DOHH2 (cell line): ENCODE measurements at regions not wholly inside any gene's neighbourhood (a gene's known extent, or its start where the extent isn't known, plus 50 kb on each side); places are given as distances from the start of the nearest gene placed in this dataset.

Source experiments
- H3F3A ChIP-seq: fragments of 200-600 bp; sonication (generic), shearing (Covaris generic); 2 replicates; pipeline ENCODE4 v1.6.0; 2016; ENCODE audit warnings: antibody characterized with exemption, mild to moderate bottlenecking; ENCODE audit not compliant: control insufficient read depth, insufficient read depth
- H3K27ac ChIP-seq: fragments of 200-600 bp; sonication (generic); 2 replicates; pipeline ENCODE4 v1.5.1; 2014; ENCODE audit warnings: low read depth, mild to moderate bottlenecking, low read length, moderate library complexity
- H3K27me3 ChIP-seq: fragments of 200-600 bp; sonication (generic); 2 replicates; pipeline ENCODE4 v1.6.1; 2014; ENCODE audit warnings: mild to moderate bottlenecking, low read length, mixed read lengths; ENCODE audit not compliant: control insufficient read depth
- H3K36me3 ChIP-seq: fragments of 200-600 bp; sonication (generic); 2 replicates; pipeline ENCODE4 v1.6.1; 2014; ENCODE audit warnings: mild to moderate bottlenecking, low read length, moderate library complexity, mixed read lengths; ENCODE audit not compliant: control insufficient read depth
- H3K4me1 ChIP-seq: fragments of 200-600 bp; sonication (generic); 2 replicates; pipeline ENCODE4 v1.6.1; 2014; ENCODE audit warnings: mild to moderate bottlenecking, low read length, mixed read lengths; ENCODE audit not compliant: control insufficient read depth
- H3K4me2 ChIP-seq: fragments of 200-600 bp; sonication (generic); 2 replicates; pipeline ENCODE4 v1.6.0; 2014; ENCODE audit warnings: mild to moderate bottlenecking, low read length, moderate library complexity
- H3K4me3 ChIP-seq: fragments of 200-600 bp; sonication (generic); 2 replicates; pipeline ENCODE4 v1.5.1; 2014; ENCODE audit warnings: mild to moderate bottlenecking, low read length, mixed read lengths
- H3K79me2 ChIP-seq: fragments of 200-600 bp; sonication (generic); 2 replicates; pipeline ENCODE4 v1.6.1; 2014; ENCODE audit warnings: mild to moderate bottlenecking, low read length, mixed read lengths; ENCODE audit not compliant: control insufficient read depth
- H3K9me2 ChIP-seq: fragments of 200-600 bp; sonication (generic); replicated peaks from 2 replicates; pipeline ENCODE4 v1.6.1; 2014; ENCODE audit warnings: mild to moderate bottlenecking, low read length, mixed read lengths; ENCODE audit not compliant: control insufficient read depth
- H3K9me3 ChIP-seq: fragments of 200-600 bp; sonication (generic); 2 replicates; pipeline ENCODE4 v1.6.1; 2014; ENCODE audit warnings: antibody characterized with exemption, low read length, mixed read lengths; ENCODE audit not compliant: control insufficient read depth, insufficient read depth
- H4K20me1 ChIP-seq: fragments of 200-600 bp; sonication (generic); 2 replicates; pipeline ENCODE4 v1.6.0; 2014; ENCODE audit warnings: low read depth, mild to moderate bottlenecking, antibody characterized with exemption, low read length, moderate library complexity; ENCODE audit not compliant: control insufficient read depth, insufficient read depth
- CTCF ChIP-seq: fragments of 200-600 bp; sonication (generic); IDR thresholded peaks from one replicate; pipeline ENCODE4 v1.5.1; 2014; ENCODE audit warnings: antibody characterized with exemption, mild to moderate bottlenecking, low read depth, low read length; ENCODE audit not compliant: poor library complexity, severe bottlenecking
- EZH2phosphoT487 ChIP-seq: fragments of 200-600 bp; sonication (generic); IDR thresholded peaks from 2 replicates; pipeline ENCODE4 v1.6.1; 2017; ENCODE audit warnings: borderline replicate concordance, mild to moderate bottlenecking, antibody characterized with exemption, low read length, moderate library complexity, mixed read lengths

- no peaks in the 10 kb centered on the region for H3K27me3 ChIP-seq
- no peaks in the 10 kb centered on the region for H3K79me2 ChIP-seq
- H3K9me3 ChIP-seq, result no peaks in the 10 kb centered on the region
- no peaks in the 10 kb centered on the region for H4K20me1 ChIP-seq
- H3K9me2 ChIP-seq, result no peaks in the 10 kb centered on the region
- H3K4me3 ChIP-seq, result no peak overlapping the region
- H3K27ac ChIP-seq, result no peak overlapping the region
- H3K36me3 ChIP-seq, result no peaks in the 10 kb centered on the region
- H3F3A ChIP-seq, result no peaks in the 10 kb centered on the region
- H3K4me1 ChIP-seq, result no peaks in the 10 kb centered on the region
- TF ChIP-seq EZH2phosphoT487 (no peak), CTCF (no peak)
- no peak overlapping the region for H3K4me2 ChIP-seq
These were observed 180.0 kb upstream of the ASIC2 start for GRCh38 chr17:33473061-33473460.

GRCh38 chr17:33474789-33475188 lies 181.7 kb upstream of the ASIC2 start:
- Histone ChIP-seq H3K27me3 (no peaks in the 10 kb centered on the region), H3K36me3 (no peaks in the 10 kb centered on the region), H3K79me2 (no peaks in the 10 kb centered on the region), H3K4me3 (no peak overlapping the region), H3K27ac (no peak overlapping the region), H3K9me2 (no peaks in the 10 kb centered on the region), H3K4me2 (no peak overlapping the region), H3F3A (no peaks in the 10 kb centered on the region), H4K20me1 (no peaks in the 10 kb centered on the region), H3K4me1 (no peaks in the 10 kb centered on the region), H3K9me3 (no peaks in the 10 kb centered on the region)
- TF ChIP-seq CTCF, result no peak
- no peak for TF ChIP-seq EZH2phosphoT487

GRCh38 chr17:33475594-33475993 lies 182.5 kb upstream of the ASIC2 start:
- no peaks in the 10 kb centered on the region for H3K79me2 ChIP-seq
- H3K4me3 ChIP-seq, result no peak overlapping the region
- H3K4me2 ChIP-seq, result no peak overlapping the region
- no peaks in the 10 kb centered on the region for H3K36me3 ChIP-seq
- no peaks in the 10 kb centered on the region for H3K9me2 ChIP-seq
- H3F3A ChIP-seq, result no peaks in the 10 kb centered on the region
- H3K27me3 ChIP-seq, result no peaks in the 10 kb centered on the region
- no peak overlapping the region for H3K27ac ChIP-seq
- no peak for TF ChIP-seq CTCF
- no peak for TF ChIP-seq EZH2phosphoT487
- H3K4me1 ChIP-seq, result no peaks in the 10 kb centered on the region
- H3K9me3 ChIP-seq, result no peaks in the 10 kb centered on the region
- no peaks in the 10 kb centered on the region for H4K20me1 ChIP-seq

- Histone ChIP-seq H3K4me1 (no peaks in the 10 kb centered on the region), H3K4me3 (no peak overlapping the region), H4K20me1 (no peaks in the 10 kb centered on the region), H3F3A (no peaks in the 10 kb centered on the region), H3K9me3 (no peaks in the 10 kb centered on the region), H3K36me3 (no peaks in the 10 kb centered on the region), H3K9me2 (no peaks in the 10 kb centered on the region), H3K27ac (no peak overlapping the region), H3K27me3 (no peaks in the 10 kb centered on the region), H3K4me2 (no peak overlapping the region), H3K79me2 (no peaks in the 10 kb centered on the region)
- TF ChIP-seq CTCF (no peak), EZH2phosphoT487 (no peak)
These were observed 188.6 kb upstream of the ASIC2 start for GRCh38 chr17:33481652-33482051.
